ENCODE measurements at regions not wholly inside any gene's neighbourhood (a gene's known extent, or its start where the extent isn't known, plus 50 kb on each side); places are given as distances from the start of the nearest gene placed in this dataset.

GRCh38 chr16:86753399-86753798 lies 175.1 kb downstream of the FOXL1 start (continued):
- TF ChIP-seq, protein P1, sequence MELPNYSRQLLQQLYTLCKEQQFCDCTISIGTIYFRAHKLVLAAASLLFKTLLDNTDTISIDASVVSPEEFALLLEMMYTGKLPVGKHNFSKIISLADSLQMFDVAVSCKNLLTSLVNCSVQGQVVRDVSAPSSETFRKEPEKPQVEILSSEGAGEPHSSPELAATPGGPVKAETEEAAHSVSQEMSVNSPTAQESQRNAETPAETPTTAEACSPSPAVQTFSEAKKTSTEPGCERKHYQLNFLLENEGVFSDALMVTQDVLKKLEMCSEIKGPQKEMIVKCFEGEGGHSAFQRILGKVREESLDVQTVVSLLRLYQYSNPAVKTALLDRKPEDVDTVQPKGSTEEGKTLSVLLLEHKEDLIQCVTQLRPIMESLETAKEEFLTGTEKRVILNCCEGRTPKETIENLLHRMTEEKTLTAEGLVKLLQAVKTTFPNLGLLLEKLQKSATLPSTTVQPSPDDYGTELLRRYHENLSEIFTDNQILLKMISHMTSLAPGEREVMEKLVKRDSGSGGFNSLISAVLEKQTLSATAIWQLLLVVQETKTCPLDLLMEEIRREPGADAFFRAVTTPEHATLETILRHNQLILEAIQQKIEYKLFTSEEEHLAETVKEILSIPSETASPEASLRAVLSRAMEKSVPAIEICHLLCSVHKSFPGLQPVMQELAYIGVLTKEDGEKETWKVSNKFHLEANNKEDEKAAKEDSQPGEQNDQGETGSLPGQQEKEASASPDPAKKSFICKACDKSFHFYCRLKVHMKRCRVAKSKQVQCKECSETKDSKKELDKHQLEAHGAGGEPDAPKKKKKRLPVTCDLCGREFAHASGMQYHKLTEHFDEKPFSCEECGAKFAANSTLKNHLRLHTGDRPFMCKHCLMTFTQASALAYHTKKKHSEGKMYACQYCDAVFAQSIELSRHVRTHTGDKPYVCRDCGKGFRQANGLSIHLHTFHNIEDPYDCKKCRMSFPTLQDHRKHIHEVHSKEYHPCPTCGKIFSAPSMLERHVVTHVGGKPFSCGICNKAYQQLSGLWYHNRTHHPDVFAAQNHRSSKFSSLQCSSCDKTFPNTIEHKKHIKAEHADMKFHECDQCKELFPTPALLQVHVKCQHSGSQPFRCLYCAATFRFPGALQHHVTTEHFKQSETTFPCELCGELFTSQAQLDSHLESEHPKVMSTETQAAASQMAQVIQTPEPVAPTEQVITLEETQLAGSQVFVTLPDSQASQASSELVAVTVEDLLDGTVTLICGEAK (IDR thresholded peaks at IDR 0.05; ENCODE audit: borderline replicate concordance): no peak
- TF ChIP-seq SP1 (IDR thresholded peaks at IDR 0.05; ENCODE audit: low read depth, low read length) (no peak), ZNF622 (IDR thresholded peaks at IDR 0.05) (no peak), PAX8 (IDR thresholded peaks at IDR 0.05) (no peak), ZNF207 (IDR thresholded peaks at IDR 0.05; ENCODE audit: borderline replicate concordance) (no peak), BMI1 (IDR thresholded peaks at IDR 0.05; ENCODE audit: borderline replicate concordance) (no peak), ETV6 (conservative IDR thresholded peaks at IDR 0.05 in 1 of 2, IDR thresholded peaks at IDR 0.05 in 1 of 2; ENCODE audit: borderline replicate concordance in 1 of 2, low read depth in 1 of 2) (no peak), SREBF2 (IDR thresholded peaks at IDR 0.05; ENCODE audit: low read length) (no peak)
- TF ChIP-seq, protein P2, sequence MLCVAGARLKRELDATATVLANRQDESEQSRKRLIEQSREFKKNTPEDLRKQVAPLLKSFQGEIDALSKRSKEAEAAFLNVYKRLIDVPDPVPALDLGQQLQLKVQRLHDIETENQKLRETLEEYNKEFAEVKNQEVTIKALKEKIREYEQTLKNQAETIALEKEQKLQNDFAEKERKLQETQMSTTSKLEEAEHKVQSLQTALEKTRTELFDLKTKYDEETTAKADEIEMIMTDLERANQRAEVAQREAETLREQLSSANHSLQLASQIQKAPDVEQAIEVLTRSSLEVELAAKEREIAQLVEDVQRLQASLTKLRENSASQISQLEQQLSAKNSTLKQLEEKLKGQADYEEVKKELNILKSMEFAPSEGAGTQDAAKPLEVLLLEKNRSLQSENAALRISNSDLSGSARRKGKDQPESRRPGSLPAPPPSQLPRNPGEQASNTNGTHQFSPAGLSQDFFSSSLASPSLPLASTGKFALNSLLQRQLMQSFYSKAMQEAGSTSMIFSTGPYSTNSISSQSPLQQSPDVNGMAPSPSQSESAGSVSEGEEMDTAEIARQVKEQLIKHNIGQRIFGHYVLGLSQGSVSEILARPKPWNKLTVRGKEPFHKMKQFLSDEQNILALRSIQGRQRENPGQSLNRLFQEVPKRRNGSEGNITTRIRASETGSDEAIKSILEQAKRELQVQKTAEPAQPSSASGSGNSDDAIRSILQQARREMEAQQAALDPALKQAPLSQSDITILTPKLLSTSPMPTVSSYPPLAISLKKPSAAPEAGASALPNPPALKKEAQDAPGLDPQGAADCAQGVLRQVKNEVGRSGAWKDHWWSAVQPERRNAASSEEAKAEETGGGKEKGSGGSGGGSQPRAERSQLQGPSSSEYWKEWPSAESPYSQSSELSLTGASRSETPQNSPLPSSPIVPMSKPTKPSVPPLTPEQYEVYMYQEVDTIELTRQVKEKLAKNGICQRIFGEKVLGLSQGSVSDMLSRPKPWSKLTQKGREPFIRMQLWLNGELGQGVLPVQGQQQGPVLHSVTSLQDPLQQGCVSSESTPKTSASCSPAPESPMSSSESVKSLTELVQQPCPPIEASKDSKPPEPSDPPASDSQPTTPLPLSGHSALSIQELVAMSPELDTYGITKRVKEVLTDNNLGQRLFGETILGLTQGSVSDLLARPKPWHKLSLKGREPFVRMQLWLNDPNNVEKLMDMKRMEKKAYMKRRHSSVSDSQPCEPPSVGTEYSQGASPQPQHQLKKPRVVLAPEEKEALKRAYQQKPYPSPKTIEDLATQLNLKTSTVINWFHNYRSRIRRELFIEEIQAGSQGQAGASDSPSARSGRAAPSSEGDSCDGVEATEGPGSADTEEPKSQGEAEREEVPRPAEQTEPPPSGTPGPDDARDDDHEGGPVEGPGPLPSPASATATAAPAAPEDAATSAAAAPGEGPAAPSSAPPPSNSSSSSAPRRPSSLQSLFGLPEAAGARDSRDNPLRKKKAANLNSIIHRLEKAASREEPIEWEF (IDR thresholded peaks at IDR 0.05; ENCODE audit: insufficient replicate concordance, low read depth, low read length): no peak
